ENCODE measurements at regions not wholly inside any gene's neighbourhood (a gene's known extent, or its start where the extent isn't known, plus 50 kb on each side); places are given as distances from the start of the nearest gene placed in this dataset.

DNA sequence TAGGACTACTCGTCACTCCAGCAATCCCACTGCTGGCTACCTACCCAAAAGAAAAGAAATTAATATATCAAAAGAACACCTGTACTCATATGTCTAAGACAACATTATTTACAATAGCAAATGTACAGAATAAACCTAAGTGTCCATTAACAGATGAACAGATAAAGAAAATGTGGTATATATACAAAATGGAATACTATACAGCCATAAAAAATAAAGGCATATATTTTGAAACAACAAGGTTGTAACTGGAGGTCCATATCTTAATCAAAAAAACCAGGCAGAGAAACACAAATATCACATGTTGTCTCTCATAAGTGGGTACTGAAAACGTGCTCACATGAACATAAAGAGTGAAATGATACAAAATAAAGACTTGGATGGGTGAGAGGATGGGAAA lies 1073.3 kb upstream of the PHF14 start:
- POLR2A ChIA-PET = no interaction called here
- ATAC-seq = no peak
- H3K4me1 Mint-ChIP-seq = no peaks in the 10 kb centered on the region
- H3K4me3 Mint-ChIP-seq = no peak overlapping the region
- peaks cover 53% of the 10 kb centered on the region for H3K9me3 Mint-ChIP-seq
- H3K27ac Mint-ChIP-seq = no peak overlapping the region
- H3K27me3 Mint-ChIP-seq (ENCODE audit: low read depth) = no peaks in the 10 kb centered on the region
- H3K36me3 Mint-ChIP-seq = peaks cover 17% of the 10 kb centered on the region
- CTCF ChIA-PET = no interaction called here
- TF ChIP-seq MYBL2 (CRISPR knock-in tag; IDR thresholded peaks at IDR 0.05) = no peak
- DNase-seq (ENCODE audit: low spot score) = no peak

DNA sequence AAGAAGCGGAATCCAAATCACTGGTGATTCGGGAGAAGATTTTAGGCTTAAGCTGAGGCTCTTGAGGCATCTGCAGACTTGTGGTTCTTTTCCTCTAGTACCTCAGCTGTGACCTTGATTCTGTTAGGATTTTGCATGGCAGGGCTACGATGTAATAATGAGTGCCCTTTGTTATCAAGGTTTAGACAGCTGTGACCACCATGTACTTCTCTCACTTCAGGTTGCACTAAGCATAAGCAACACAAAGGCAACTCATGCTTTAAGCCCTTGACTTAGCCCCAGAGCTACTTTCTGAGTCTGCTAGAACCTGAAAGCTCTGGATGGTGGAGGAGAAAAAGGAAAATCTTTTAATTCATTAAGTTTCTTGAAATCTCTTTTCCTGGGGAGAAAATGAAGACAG lies 1052.3 kb upstream of the PHF14 start:
- CTCF ChIA-PET = no interaction called here
- H3K4me1 Mint-ChIP-seq = 0 out of 2 replicates have a peak, but pooled peaks cover 5% of the 10 kb centered on the region
- TF ChIP-seq, protein P1, sequence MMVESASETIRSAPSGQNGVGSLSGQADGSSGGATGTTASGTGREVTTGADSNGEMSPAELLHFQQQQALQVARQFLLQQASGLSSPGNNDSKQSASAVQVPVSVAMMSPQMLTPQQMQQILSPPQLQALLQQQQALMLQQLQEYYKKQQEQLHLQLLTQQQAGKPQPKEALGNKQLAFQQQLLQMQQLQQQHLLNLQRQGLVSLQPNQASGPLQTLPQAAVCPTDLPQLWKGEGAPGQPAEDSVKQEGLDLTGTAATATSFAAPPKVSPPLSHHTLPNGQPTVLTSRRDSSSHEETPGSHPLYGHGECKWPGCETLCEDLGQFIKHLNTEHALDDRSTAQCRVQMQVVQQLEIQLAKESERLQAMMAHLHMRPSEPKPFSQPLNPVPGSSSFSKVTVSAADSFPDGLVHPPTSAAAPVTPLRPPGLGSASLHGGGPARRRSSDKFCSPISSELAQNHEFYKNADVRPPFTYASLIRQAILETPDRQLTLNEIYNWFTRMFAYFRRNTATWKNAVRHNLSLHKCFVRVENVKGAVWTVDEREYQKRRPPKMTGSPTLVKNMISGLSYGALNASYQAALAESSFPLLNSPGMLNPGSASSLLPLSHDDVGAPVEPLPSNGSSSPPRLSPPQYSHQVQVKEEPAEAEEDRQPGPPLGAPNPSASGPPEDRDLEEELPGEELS (CRISPR knock-in tag; IDR thresholded peaks at IDR 0.05) = no peak
- TF ChIP-seq GRHL2 (CRISPR knock-in tag; IDR thresholded peaks at IDR 0.05; ENCODE audit: insufficient replicate concordance, severe bottlenecking) (no peak), ZNF671 (CRISPR knock-in tag; IDR thresholded peaks at IDR 0.05) (no peak), NR1H2 (CRISPR knock-in tag; IDR thresholded peaks at IDR 0.05) (no peak), OVOL2 (CRISPR knock-in tag; IDR thresholded peaks at IDR 0.05; ENCODE audit: borderline replicate concordance) (no peak), IRF2 (CRISPR knock-in tag; IDR thresholded peaks at IDR 0.05; ENCODE audit: borderline replicate concordance, low read depth) (no peak), NFE2L1 (CRISPR knock-in tag; IDR thresholded peaks at IDR 0.05) (no peak), GTF2I (CRISPR knock-in tag; conservative IDR thresholded peaks at IDR 0.05) (no peak)
- TF ChIP-seq, protein P2, sequence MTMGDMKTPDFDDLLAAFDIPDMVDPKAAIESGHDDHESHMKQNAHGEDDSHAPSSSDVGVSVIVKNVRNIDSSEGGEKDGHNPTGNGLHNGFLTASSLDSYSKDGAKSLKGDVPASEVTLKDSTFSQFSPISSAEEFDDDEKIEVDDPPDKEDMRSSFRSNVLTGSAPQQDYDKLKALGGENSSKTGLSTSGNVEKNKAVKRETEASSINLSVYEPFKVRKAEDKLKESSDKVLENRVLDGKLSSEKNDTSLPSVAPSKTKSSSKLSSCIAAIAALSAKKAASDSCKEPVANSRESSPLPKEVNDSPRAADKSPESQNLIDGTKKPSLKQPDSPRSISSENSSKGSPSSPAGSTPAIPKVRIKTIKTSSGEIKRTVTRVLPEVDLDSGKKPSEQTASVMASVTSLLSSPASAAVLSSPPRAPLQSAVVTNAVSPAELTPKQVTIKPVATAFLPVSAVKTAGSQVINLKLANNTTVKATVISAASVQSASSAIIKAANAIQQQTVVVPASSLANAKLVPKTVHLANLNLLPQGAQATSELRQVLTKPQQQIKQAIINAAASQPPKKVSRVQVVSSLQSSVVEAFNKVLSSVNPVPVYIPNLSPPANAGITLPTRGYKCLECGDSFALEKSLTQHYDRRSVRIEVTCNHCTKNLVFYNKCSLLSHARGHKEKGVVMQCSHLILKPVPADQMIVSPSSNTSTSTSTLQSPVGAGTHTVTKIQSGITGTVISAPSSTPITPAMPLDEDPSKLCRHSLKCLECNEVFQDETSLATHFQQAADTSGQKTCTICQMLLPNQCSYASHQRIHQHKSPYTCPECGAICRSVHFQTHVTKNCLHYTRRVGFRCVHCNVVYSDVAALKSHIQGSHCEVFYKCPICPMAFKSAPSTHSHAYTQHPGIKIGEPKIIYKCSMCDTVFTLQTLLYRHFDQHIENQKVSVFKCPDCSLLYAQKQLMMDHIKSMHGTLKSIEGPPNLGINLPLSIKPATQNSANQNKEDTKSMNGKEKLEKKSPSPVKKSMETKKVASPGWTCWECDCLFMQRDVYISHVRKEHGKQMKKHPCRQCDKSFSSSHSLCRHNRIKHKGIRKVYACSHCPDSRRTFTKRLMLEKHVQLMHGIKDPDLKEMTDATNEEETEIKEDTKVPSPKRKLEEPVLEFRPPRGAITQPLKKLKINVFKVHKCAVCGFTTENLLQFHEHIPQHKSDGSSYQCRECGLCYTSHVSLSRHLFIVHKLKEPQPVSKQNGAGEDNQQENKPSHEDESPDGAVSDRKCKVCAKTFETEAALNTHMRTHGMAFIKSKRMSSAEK (CRISPR knock-in tag; IDR thresholded peaks at IDR 0.05; ENCODE audit: borderline replicate concordance) = no peak
- TF ChIP-seq, protein P3, sequence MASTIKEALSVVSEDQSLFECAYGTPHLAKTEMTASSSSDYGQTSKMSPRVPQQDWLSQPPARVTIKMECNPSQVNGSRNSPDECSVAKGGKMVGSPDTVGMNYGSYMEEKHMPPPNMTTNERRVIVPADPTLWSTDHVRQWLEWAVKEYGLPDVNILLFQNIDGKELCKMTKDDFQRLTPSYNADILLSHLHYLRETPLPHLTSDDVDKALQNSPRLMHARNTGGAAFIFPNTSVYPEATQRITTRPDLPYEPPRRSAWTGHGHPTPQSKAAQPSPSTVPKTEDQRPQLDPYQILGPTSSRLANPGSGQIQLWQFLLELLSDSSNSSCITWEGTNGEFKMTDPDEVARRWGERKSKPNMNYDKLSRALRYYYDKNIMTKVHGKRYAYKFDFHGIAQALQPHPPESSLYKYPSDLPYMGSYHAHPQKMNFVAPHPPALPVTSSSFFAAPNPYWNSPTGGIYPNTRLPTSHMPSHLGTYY (CRISPR knock-in tag; IDR thresholded peaks at IDR 0.05) = no peak
- TF ChIP-seq, protein P4, sequence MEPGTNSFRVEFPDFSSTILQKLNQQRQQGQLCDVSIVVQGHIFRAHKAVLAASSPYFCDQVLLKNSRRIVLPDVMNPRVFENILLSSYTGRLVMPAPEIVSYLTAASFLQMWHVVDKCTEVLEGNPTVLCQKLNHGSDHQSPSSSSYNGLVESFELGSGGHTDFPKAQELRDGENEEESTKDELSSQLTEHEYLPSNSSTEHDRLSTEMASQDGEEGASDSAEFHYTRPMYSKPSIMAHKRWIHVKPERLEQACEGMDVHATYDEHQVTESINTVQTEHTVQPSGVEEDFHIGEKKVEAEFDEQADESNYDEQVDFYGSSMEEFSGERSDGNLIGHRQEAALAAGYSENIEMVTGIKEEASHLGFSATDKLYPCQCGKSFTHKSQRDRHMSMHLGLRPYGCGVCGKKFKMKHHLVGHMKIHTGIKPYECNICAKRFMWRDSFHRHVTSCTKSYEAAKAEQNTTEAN (CRISPR knock-in tag; IDR thresholded peaks at IDR 0.05) = no peak
- TF ChIP-seq, protein P5, sequence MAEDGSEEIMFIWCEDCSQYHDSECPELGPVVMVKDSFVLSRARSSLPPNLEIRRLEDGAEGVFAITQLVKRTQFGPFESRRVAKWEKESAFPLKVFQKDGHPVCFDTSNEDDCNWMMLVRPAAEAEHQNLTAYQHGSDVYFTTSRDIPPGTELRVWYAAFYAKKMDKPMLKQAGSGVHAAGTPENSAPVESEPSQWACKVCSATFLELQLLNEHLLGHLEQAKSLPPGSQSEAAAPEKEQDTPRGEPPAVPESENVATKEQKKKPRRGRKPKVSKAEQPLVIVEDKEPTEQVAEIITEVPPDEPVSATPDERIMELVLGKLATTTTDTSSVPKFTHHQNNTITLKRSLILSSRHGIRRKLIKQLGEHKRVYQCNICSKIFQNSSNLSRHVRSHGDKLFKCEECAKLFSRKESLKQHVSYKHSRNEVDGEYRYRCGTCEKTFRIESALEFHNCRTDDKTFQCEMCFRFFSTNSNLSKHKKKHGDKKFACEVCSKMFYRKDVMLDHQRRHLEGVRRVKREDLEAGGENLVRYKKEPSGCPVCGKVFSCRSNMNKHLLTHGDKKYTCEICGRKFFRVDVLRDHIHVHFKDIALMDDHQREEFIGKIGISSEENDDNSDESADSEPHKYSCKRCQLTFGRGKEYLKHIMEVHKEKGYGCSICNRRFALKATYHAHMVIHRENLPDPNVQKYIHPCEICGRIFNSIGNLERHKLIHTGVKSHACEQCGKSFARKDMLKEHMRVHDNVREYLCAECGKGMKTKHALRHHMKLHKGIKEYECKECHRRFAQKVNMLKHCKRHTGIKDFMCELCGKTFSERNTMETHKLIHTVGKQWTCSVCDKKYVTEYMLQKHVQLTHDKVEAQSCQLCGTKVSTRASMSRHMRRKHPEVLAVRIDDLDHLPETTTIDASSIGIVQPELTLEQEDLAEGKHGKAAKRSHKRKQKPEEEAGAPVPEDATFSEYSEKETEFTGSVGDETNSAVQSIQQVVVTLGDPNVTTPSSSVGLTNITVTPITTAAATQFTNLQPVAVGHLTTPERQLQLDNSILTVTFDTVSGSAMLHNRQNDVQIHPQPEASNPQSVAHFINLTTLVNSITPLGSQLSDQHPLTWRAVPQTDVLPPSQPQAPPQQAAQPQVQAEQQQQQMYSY (CRISPR knock-in tag; IDR thresholded peaks at IDR 0.05) = no peak
- TF ChIP-seq, protein P6, sequence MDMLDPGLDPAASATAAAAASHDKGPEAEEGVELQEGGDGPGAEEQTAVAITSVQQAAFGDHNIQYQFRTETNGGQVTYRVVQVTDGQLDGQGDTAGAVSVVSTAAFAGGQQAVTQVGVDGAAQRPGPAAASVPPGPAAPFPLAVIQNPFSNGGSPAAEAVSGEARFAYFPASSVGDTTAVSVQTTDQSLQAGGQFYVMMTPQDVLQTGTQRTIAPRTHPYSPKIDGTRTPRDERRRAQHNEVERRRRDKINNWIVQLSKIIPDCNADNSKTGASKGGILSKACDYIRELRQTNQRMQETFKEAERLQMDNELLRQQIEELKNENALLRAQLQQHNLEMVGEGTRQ (CRISPR knock-in tag; IDR thresholded peaks at IDR 0.05) = no peak
- H3K9me3 Mint-ChIP-seq = peaks cover 11% of the 10 kb centered on the region; the same call in 1 of the 2 replicates
- no peak overlapping the region for H3K27ac Mint-ChIP-seq
- no peaks in the 10 kb centered on the region for H3K36me3 Mint-ChIP-seq
- POLR2A ChIA-PET = no interaction called here
- H3K4me3 Mint-ChIP-seq = no peak overlapping the region
- DNase-seq (ENCODE audit: low spot score) (no peak), ATAC-seq (peak; percentile 55)
- no peaks in the 10 kb centered on the region for H3K27me3 Mint-ChIP-seq (ENCODE audit: low read depth)

Measured in WTC11 (cell line).